ENCODE measurements at regions not wholly inside any gene's neighbourhood (a gene's known extent, or its start where the extent isn't known, plus 50 kb on each side); places are given as distances from the start of the nearest gene placed in this dataset.

DNA sequence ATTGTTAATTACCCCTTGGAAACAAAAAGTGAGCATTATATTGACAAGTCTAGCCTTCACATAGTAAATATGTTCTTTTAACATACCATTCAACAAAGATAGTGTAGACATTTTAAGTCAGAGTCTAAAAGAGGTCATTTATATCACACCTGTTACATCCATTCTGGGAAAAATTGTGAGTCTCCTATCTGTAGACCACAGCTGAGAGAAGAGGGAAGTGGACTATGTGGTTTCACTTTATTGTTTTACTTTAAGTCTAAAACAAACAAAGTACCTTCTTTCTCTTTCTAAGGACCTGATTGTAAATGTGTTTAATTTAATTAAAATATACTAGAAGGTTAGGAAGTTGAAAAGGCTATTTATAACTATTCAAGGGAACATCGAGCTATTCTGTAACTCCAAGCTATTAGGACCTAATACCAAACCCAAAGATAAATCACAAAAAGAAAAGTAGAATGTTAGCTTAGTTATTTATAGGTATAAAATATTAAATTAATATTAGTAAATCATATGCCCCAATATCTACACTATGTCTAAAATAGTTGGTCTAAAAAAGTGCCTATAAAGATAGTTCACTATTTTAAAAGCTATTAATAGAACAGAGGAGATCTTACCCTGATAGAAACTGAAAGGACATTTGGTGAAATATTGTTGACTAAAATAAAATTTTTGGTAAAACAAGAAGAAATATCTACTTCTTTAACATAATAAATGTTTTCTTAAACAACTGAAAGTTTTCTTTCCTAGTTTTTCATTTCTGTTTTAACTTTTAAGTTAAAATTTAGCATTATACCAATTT is 134.9 kb downstream of the TMEM167A start:
- TF ChIP-seq ZBTB1 (CRISPR knock-in tag; IDR thresholded peaks at IDR 0.05; ENCODE audit: borderline replicate concordance): no peak
- TF ChIP-seq, protein P1, sequence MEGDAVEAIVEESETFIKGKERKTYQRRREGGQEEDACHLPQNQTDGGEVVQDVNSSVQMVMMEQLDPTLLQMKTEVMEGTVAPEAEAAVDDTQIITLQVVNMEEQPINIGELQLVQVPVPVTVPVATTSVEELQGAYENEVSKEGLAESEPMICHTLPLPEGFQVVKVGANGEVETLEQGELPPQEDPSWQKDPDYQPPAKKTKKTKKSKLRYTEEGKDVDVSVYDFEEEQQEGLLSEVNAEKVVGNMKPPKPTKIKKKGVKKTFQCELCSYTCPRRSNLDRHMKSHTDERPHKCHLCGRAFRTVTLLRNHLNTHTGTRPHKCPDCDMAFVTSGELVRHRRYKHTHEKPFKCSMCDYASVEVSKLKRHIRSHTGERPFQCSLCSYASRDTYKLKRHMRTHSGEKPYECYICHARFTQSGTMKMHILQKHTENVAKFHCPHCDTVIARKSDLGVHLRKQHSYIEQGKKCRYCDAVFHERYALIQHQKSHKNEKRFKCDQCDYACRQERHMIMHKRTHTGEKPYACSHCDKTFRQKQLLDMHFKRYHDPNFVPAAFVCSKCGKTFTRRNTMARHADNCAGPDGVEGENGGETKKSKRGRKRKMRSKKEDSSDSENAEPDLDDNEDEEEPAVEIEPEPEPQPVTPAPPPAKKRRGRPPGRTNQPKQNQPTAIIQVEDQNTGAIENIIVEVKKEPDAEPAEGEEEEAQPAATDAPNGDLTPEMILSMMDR (CRISPR knock-in tag; IDR thresholded peaks at IDR 0.05): no peak
- no peak for TF ChIP-seq IRX3 (CRISPR knock-in tag; IDR thresholded peaks at IDR 0.05; ENCODE audit: borderline replicate concordance, low read depth)
- TF ChIP-seq ZNF788 (CRISPR knock-in tag; IDR thresholded peaks at IDR 0.05; ENCODE audit: borderline replicate concordance): no peak

Data from HepG2 (cell line).